Caco-2 (cell line): ENCODE measurements at regions not wholly inside any gene's neighbourhood (a gene's known extent, or its start where the extent isn't known, plus 50 kb on each side); places are given as distances from the start of the nearest gene placed in this dataset.

Source experiments
- BruUV-seq: library from RNA; stranded (reverse); fragments of 400-500 nt; replicated peaks from 2 replicates; lab custom pipeline; 2021; lab: Mats Ljungman, UMichigan
- CTCF ChIA-PET: fragments of 300-600 bp; sonication (Branson Sonifier 250); formaldehyde crosslinking; loops from one replicate; lab custom pipeline; 2022; ENCODE audit warnings: antibody characterized with exemption; lab: Charles Lee
- POLR2A ChIA-PET: fragments of 300-600 bp; sonication (Branson Sonifier 250); formaldehyde crosslinking; loops from one replicate; lab custom pipeline; 2022; ENCODE audit warnings: antibody characterized with exemption; lab: Charles Lee
- DNase-seq, 2 experiments: peaks; one replicate each; pipeline versions ENCODE4 v3.0.0 to v3.0.0-alpha.2; 2020 to 2022
- H3K27me3 ChIP-seq: replicated peaks from 2 replicates; pipeline ENCODE4 v1.6.0; 2011; ENCODE audit warnings: low read length; ENCODE audit not compliant: control insufficient read depth, insufficient read depth
- H3K36me3 ChIP-seq: 2 replicates; pipeline ENCODE4 v1.5.1; 2011; ENCODE audit warnings: low read length; ENCODE audit not compliant: control insufficient read depth, insufficient read depth
- H3K4me1 ChIP-seq: fragments of 250-450 bp; sonication (Bioruptor Pico); 2 replicates; pipeline ENCODE4 v1.5.1; 2020; ENCODE audit warnings: mild to moderate bottlenecking
- H3K4me3 ChIP-seq: 2 replicates; pipeline ENCODE4 v1.5.1; 2011; ENCODE audit warnings: low read depth, mild to moderate bottlenecking, control low read depth, low read length
- H3K9me3 ChIP-seq: fragments of 250-450 bp; sonication (Bioruptor Pico); 2 replicates; pipeline ENCODE4 v1.5.1; 2020; ENCODE audit warnings: mild to moderate bottlenecking, moderate library complexity
- H3K27ac Mint-ChIP-seq: one replicate; pipeline ENCODE4 v1.8.0; 2022; ENCODE audit warnings: mixed read lengths; ENCODE audit not compliant: unreplicated experiment
- H3K27me3 Mint-ChIP-seq: one replicate; pipeline ENCODE4 v1.8.0; 2022; ENCODE audit warnings: mixed read lengths; ENCODE audit not compliant: insufficient read depth, unreplicated experiment
- H3K36me3 Mint-ChIP-seq: one replicate; pipeline ENCODE4 v1.8.0; 2022; ENCODE audit warnings: mild to moderate bottlenecking, mixed read lengths; ENCODE audit not compliant: insufficient read depth, unreplicated experiment
- H3K4me1 Mint-ChIP-seq: one replicate; pipeline ENCODE4 v1.8.0; 2022; ENCODE audit warnings: low read depth, mixed read lengths; ENCODE audit not compliant: unreplicated experiment
- H3K4me3 Mint-ChIP-seq: one replicate; pipeline ENCODE4 v1.8.0; 2022; ENCODE audit warnings: mild to moderate bottlenecking, moderate library complexity, mixed read lengths; ENCODE audit not compliant: unreplicated experiment
- H3K9me3 Mint-ChIP-seq: one replicate; pipeline ENCODE4 v1.8.0; 2022; ENCODE audit warnings: mixed read lengths; ENCODE audit not compliant: unreplicated experiment
- CTCF ChIP-seq, 2 experiments: fragments of 200-600 bp in 1 of 2; IDR thresholded peaks; 1 replicate in 1 of 2; 2 replicates in 1 of 2; pipeline versions ENCODE4 v1.5.1 to v1.8.0; 2011 to 2022; ENCODE audit warnings: antibody characterized with exemption in 1 of 2, control low read depth in 1 of 2, inconsistent platforms in 1 of 2, low read depth in 1 of 2, low read length in 1 of 2, mild to moderate bottlenecking in 1 of 2, moderate library complexity in 1 of 2; ENCODE audit not compliant: insufficient read depth in 1 of 2, severe bottlenecking in 1 of 2, unreplicated experiment in 1 of 2
- intact Hi-C: fragments of 100-400 bp; cut with micrococcal nuclease; formaldehyde crosslinking; loops from one replicate; pipeline ENCODE4 v1.10.0; 2022; ENCODE audit not compliant: unreplicated experiment

- Histone ChIP-seq H3K4me3 (no peak overlapping the region), H3K36me3 (no peaks in the 10 kb centered on the region), H3K4me1 (no peaks in the 10 kb centered on the region), H3K9me3 (no peaks in the 10 kb centered on the region), H3K27me3 (no peaks in the 10 kb centered on the region)
- no TSS peak for BruUV-seq
- Mint-ChIP-seq H3K4me1 (no peaks in the 10 kb centered on the region), H3K27ac (no peak overlapping the region), H3K36me3 (no peaks in the 10 kb centered on the region), H3K4me3 (no peak overlapping the region), H3K9me3 (no peaks in the 10 kb centered on the region), H3K27me3 (peaks cover 25% of the 10 kb centered on the region)
- CTCF ChIA-PET = no interaction called here
- DNase-seq = no peak
- POLR2A ChIA-PET = no interaction called here
- TF ChIP-seq CTCF (IDR thresholded peaks at IDR 0.05; ENCODE audit: insufficient read depth in 1 of 2, low read depth in 1 of 2, low read length in 1 of 2, severe bottlenecking in 1 of 2, unreplicated experiment in 1 of 2) = no peak
- intact Hi-C loops = no loop called here
Measured at GRCh38 chr9:109852556-109852955, 72.6 kb downstream of the PALM2AKAP2 start.

- peaks cover 17% of the 10 kb centered on the region for H3K27me3 Mint-ChIP-seq
- Histone ChIP-seq H3K4me3 (no peak overlapping the region), H3K4me1 (no peaks in the 10 kb centered on the region), H3K36me3 (no peaks in the 10 kb centered on the region), H3K27me3 (no peaks in the 10 kb centered on the region), H3K9me3 (no peaks in the 10 kb centered on the region)
- DNase-seq = no peak
- CTCF ChIA-PET = no interaction called here
- BruUV-seq = no TSS peak
- intact Hi-C loops = no loop called here
- POLR2A ChIA-PET = no interaction called here
- H3K4me3 Mint-ChIP-seq = no peak overlapping the region
- H3K4me1 Mint-ChIP-seq = no peaks in the 10 kb centered on the region
- H3K9me3 Mint-ChIP-seq = no peaks in the 10 kb centered on the region
- TF ChIP-seq CTCF (IDR thresholded peaks at IDR 0.05; ENCODE audit: insufficient read depth in 1 of 2, low read depth in 1 of 2, low read length in 1 of 2, severe bottlenecking in 1 of 2, unreplicated experiment in 1 of 2) = no peak
- H3K36me3 Mint-ChIP-seq = no peaks in the 10 kb centered on the region
- H3K27ac Mint-ChIP-seq = no peak overlapping the region
Measured at GRCh38 chr9:109855540-109855939, 75.5 kb downstream of the PALM2AKAP2 start.

GRCh38 chr9:109856785-109857184, 76.8 kb downstream of the PALM2AKAP2 start:
- H3K27me3 Mint-ChIP-seq = peaks cover 16% of the 10 kb centered on the region
- intact Hi-C loops = no loop called here
- POLR2A ChIA-PET = no interaction called here
- no peaks in the 10 kb centered on the region for H3K4me1 Mint-ChIP-seq
- Histone ChIP-seq H3K4me1 (no peaks in the 10 kb centered on the region), H3K4me3 (no peak overlapping the region), H3K36me3 (no peaks in the 10 kb centered on the region), H3K9me3 (no peaks in the 10 kb centered on the region), H3K27me3 (no peaks in the 10 kb centered on the region)
- BruUV-seq = no TSS peak
- CTCF ChIA-PET = no interaction called here
- H3K36me3 Mint-ChIP-seq = no peaks in the 10 kb centered on the region
- H3K9me3 Mint-ChIP-seq = no peaks in the 10 kb centered on the region
- DNase-seq = no peak
- H3K27ac Mint-ChIP-seq = no peak overlapping the region
- no peak for TF ChIP-seq CTCF (IDR thresholded peaks at IDR 0.05; ENCODE audit: insufficient read depth in 1 of 2, low read depth in 1 of 2, low read length in 1 of 2, severe bottlenecking in 1 of 2, unreplicated experiment in 1 of 2)
- no peak overlapping the region for H3K4me3 Mint-ChIP-seq
